AG09319 (cell line): ENCODE measurements at regions not wholly inside any gene's neighbourhood (a gene's known extent, or its start where the extent isn't known, plus 50 kb on each side); places are given as distances from the start of the nearest gene placed in this dataset.

Experiments
- DNase-seq: peaks from one replicate; pipeline ENCODE4 v3.0.0-alpha.2; 2010; ENCODE audit warnings: low read depth; ENCODE audit errors: extremely low read depth
- CTCF ChIP-seq: IDR thresholded peaks from 2 replicates; pipeline ENCODE4 v1.5.1; 2011; ENCODE audit warnings: low read depth, mild to moderate bottlenecking, inconsistent platforms, low read length, moderate library complexity

- no peak for TF ChIP-seq CTCF
- no peak for DNase-seq
Measured at GRCh38 chr10:123488436-123488835, 177.7 kb upstream of the GPR26 start.

GRCh38 chr10:123491364-123491763 is 174.8 kb upstream of the GPR26 start:
- no peak for DNase-seq
- TF ChIP-seq CTCF, result no peak

GRCh38 chr10:123492016-123492415 is 174.1 kb upstream of the GPR26 start:
- TF ChIP-seq CTCF, result no peak
- no peak for DNase-seq

- no peak for DNase-seq
- TF ChIP-seq CTCF, result no peak
Measured at GRCh38 chr10:123494301-123494808, 171.8 kb upstream of the GPR26 start.

GRCh38 chr10:123496375-123496774 is 169.8 kb upstream of the GPR26 start:
- no peak for DNase-seq
- TF ChIP-seq CTCF, result no peak

GRCh38 chr10:123496996-123497660 is 169.0 kb upstream of the GPR26 start:
- no peak for TF ChIP-seq CTCF
- DNase-seq, result no peak

GRCh38 chr10:123500110-123500509 is 166.0 kb upstream of the GPR26 start:
- no peak for TF ChIP-seq CTCF
- no peak for DNase-seq
